NCI-H748 treated with DMSO at 0.1 percent for 48 hours (cell line): ENCODE measurements at regions not wholly inside any gene's neighbourhood (a gene's known extent, or its start where the extent isn't known, plus 50 kb on each side); places are given as distances from the start of the nearest gene placed in this dataset.

ENCODE experiments used
- DNase-seq: peaks from one replicate; lab custom pipeline; 2025; lab: John Stamatoyannopoulos, UW

DNA sequence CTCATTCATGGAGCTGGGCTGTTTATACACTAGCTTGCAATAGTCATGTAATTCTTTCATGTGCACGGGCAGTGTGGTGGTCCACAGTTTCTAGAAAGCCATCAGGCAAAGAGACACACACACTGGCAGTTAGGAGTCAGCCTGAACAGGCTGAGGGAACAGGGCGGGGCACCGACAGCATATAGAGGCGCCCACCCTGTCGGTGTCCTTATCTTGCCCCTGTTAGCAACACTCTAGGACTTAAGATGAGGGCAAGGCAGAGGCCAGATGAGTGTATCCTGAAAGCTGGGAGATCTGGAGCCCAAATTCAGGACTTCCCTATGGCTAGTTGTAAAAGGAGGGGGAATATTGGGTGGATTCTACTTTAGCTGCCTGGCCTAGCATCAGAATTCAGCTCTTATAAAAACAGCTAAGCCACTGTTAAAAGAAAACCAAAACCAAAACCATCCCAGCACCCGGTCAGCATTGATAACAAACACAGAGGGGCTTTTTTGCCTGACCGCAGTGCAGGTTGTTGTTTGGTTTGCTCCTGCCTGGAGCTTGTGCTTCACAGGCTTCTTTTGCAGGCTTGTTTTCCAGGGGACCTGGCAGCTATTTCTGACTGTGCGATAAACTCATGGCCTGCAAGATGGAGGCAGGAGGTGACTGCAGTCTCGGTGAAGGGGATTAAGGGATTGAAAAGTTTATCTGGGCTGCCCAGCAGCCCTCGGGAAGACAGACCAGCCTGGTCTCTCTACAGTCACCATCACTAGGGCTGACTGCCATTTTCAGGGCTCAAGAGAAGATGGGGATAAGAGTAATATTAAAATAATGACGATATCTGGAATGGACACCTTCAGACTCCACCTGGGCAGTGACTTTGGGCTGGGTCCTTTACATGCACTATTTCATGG is 638.9 kb downstream of the MID1IP1 start:
- DNase-seq: no peak

DNA sequence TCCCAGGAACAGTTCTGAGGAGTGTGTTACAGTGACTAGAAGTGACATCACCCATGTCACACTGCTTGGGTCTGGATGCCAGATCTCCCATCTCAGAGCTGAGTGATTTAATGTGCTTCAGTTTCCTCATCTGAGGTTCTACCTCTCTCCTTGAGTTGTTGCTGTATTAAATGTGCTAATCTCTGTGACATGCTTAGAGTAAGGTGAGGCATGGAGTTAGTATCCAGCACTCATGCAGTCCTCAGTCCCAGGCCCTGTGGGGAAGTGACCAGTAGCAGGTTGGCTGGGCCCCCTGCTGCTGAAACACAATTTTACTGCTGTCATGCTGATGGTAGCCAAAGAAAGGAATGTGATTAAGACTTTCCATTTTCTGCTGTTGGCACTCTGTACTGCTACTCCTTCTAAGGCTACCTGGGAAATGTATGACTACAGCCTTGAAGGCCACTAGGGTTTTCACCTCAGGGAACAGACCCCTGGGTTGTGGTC is 639.6 kb downstream of the MID1IP1 start:
- DNase-seq: no peak

DNA sequence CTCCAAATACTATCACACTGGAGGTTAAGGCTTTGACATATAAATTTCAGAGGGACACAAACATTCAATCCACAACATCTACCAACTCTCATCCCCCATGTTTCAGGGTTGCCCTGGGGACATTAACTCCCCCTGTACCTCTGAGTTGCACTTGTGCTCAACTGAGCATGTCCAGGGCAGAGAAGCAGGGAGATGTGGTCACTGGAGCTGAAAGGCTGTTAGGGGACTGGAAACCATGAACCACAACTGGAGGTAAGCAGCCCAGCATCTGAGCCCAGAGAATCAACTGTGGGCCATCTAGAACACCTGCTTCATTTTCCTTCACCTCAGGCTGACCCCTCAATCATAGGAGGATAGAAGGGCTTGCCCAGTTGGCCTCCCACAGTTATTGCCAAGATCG is 641.1 kb downstream of the MID1IP1 start:
- DNase-seq: no peak

DNA sequence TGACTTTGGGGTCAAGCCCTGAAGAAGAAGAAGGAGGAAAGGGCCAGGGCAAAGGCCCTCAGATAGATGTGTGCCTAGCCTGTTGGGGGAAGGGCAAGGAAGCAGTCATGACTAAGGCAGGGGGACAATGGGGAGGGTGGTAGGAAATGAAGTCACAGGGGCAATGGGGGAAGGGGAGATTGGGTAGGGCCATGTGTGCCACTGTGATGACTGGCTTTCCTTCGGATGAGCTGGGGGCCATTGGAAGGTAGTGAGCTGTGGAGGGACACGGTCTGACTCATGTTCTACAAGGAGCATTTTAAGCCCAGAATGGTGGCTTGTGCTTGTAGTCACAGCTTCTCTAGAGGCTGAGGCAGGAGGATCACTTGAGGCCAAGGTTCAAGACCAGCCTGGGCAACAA is 642.0 kb downstream of the MID1IP1 start:
- no peak for DNase-seq

- DNase-seq: no peak
Measured at GRCh38 chrX:39445336-39445735, 644.1 kb downstream of the MID1IP1 start.

DNA sequence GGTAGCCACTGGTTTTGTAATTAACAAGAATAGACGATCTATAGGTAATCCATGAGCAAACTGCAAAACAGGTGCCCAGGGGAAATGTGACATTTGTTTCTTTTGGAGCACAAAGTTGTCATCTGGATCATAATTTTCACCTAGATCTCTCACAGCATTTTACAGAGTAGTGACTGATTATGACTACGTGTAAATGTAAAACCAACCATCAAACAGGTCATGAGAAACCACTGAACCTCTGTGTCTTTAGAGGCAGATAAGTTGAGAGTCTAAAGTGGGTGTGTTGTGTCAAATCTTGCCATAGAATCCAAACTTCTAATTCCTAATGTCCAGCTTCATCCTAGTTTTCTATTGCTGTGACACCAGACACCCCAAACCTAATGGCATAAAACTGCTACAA is 648.1 kb downstream of the MID1IP1 start:
- no peak for DNase-seq

- peak; percentile 32 for DNase-seq
Measured at GRCh38 chrX:39450234-39450977, 647.4 kb downstream of the BCOR start.

GRCh38 chrX:39451046-39451445 is 646.7 kb downstream of the BCOR start:
- DNase-seq: no peak

GRCh38 chrX:39452401-39452800 is 645.4 kb downstream of the BCOR start:
- DNase-seq: no peak

DNA sequence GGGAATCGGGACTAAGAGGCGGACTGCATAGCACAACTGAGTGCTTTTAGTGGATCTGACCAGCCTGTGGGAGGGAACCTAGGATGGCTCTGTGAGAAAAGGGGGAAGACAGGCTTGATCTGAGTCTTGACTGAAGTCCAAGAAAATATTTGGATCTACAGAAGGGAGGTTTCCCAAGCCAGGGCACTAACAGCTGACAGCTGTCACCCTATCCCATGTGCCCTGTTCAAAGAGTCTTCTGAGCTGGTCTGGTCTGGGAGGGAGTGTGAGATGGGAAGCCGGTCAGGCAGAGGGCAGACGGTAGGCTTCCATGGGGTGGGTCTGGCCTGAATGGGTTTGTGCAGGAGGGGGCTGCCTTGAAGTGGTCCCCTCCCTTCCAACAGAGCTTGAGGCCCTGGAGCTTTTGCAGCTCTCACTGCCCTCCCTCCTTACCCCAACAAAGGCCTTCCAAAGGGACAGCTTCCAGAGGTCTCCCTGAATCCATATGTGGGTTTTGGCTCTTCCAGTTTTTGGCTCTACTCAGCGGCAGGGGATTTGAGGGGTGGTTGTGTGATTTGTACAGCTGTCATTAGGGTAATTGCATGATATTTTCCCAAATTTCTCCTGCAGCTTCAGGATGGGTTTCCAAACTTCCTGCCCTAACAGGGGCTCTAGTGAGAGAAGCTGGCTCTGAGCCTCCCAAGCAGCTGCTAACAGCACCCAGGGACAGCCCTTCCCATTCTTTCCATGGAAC is 643.7 kb downstream of the BCOR start:
- no peak for DNase-seq

- DNase-seq: no peak
Measured at GRCh38 chrX:39456894-39457604, 640.7 kb downstream of the BCOR start.

GRCh38 chrX:39458779-39459178 is 639.0 kb downstream of the BCOR start:
- DNase-seq: no peak

- DNase-seq: no peak
Measured at GRCh38 chrX:39459204-39459603, 638.6 kb downstream of the BCOR start.

- DNase-seq: peak; percentile 45
Measured at GRCh38 chrX:39459952-39460351, 637.8 kb downstream of the BCOR start.

GRCh38 chrX:39460499-39460898 is 637.3 kb downstream of the BCOR start:
- no peak for DNase-seq

GRCh38 chrX:39462835-39463234 is 634.9 kb downstream of the BCOR start:
- no peak for DNase-seq

- no peak for DNase-seq
Measured at GRCh38 chrX:39464253-39464652, 633.5 kb downstream of the BCOR start.

DNA sequence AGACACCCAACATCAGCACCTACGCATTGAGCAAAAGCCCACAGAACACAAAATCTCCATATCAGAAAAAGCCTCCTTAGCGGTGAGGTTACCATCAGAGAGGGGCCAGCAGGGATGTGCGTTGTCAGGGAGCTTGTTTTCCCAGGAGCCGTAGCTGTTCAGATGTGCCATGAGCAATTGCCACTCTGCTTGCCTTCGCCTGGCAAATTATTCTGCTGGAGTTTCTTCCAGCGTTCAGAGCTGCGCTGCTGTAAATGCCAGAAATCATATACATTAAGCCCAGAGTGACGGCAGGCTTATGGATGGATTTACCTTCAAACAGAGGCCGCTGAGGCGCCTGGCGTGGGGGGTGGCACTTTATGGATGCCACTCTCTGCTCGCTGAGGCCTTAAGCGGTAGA is 632.3 kb downstream of the BCOR start:
- DNase-seq: no peak

GRCh38 chrX:39465906-39466305 is 631.9 kb downstream of the BCOR start:
- no peak for DNase-seq

DNA sequence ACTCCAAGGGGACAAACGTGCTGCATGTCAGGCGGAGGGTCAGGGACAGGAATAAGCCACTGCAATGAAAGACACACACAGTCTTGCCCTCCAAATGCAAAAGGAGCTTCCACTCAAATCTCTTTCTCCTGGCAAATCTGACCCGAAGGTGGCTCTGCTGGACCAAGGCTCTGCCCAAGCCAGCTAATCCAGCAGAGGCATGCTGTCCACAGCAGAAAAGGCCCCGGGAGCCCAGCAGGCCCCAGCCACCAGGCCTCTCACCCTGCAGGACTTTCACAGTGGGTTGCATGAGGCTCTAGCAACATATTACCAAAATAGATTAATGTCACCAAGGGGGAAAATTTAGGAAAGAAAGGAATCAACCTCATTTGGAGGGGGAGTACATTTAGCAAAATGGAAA is 628.6 kb downstream of the BCOR start:
- no peak for DNase-seq

- DNase-seq: no peak
Measured at GRCh38 chrX:39470588-39471407, 627.0 kb downstream of the BCOR start.
